IMR-90 (cell line): ENCODE measurements at regions not wholly inside any gene's neighbourhood (a gene's known extent, or its start where the extent isn't known, plus 50 kb on each side); places are given as distances from the start of the nearest gene placed in this dataset.

Experiments used
- ATAC-seq: fragments of 200-7000 bp; cut with Tn5 transposase; 2 replicates; pipeline ENCODE4 v1.9.1; 2020; ENCODE audit warnings: low read depth, mild to moderate bottlenecking, moderate library complexity
- BruUV-seq: library from RNA; stranded (reverse); fragments of 400-500 nt; replicated peaks from 2 replicates; lab custom pipeline; 2021; lab: Mats Ljungman, UMichigan
- CTCF ChIA-PET: fragments of 300-600 bp; formaldehyde crosslinking; extraction: SDS; loops from one replicate; lab custom pipeline; 2021; ENCODE audit warnings: antibody characterized with exemption; lab: Yijun Ruan, JAX
- POLR2A ChIA-PET: fragments of 300-600 bp; sonication (Branson Sonifier 250); formaldehyde crosslinking; loops from one replicate; lab custom pipeline; 2022; ENCODE audit warnings: antibody characterized with exemption; ENCODE audit not compliant: unreplicated experiment; lab: Charles Lee
- DNase-seq: peaks from one replicate; pipeline ENCODE4 v3.0.0; 2013
- H2AFZ ChIP-seq: replicated peaks from 2 replicates; pipeline ENCODE3; 2013; ENCODE audit warnings: low read length, mild to moderate bottlenecking; ENCODE audit not compliant: poor library complexity
- H2AK5ac ChIP-seq: 2 replicates; pipeline ENCODE4 v1.6.1; 2013; ENCODE audit warnings: low read depth, low read length, inconsistent platforms
- H2AK9ac ChIP-seq: replicated peaks from 2 replicates; pipeline ENCODE3; 2013; ENCODE audit warnings: mild to moderate bottlenecking, low read depth, low read length, moderate library complexity; ENCODE audit not compliant: poor library complexity
- H2BK120ac ChIP-seq: 2 replicates; pipeline ENCODE4 v1.6.1; 2013; ENCODE audit warnings: low read depth, low read length, inconsistent platforms
- H2BK15ac ChIP-seq: 3 replicates; pipeline ENCODE4 v1.6.1; 2013; ENCODE audit warnings: low read depth, low read length, inconsistent platforms
- H2BK20ac ChIP-seq: 2 replicates; pipeline ENCODE4 v1.6.1; 2013; ENCODE audit warnings: low read depth, mild to moderate bottlenecking, inconsistent platforms, low read length, moderate library complexity
- H2BK5ac ChIP-seq: 2 replicates; pipeline ENCODE4 v1.6.1; 2013; ENCODE audit warnings: mild to moderate bottlenecking, low read depth, low read length, inconsistent platforms; ENCODE audit not compliant: poor library complexity, severe bottlenecking
- H3K14ac ChIP-seq: replicated peaks from 2 replicates; pipeline ENCODE4 v1.6.1; 2013; ENCODE audit warnings: low read depth, low read length, inconsistent platforms
- H3K18ac ChIP-seq: 2 replicates; pipeline ENCODE4 v1.6.1; 2013; ENCODE audit warnings: low read depth, low read length, control low read depth
- H3K23ac ChIP-seq: 2 replicates; pipeline ENCODE4 v1.6.1; 2013; ENCODE audit warnings: low read depth, low read length, inconsistent platforms
- H3K27ac ChIP-seq: 2 replicates; pipeline ENCODE4 v1.5.1; 2013; ENCODE audit warnings: mild to moderate bottlenecking, control low read depth, low read length; ENCODE audit not compliant: insufficient read depth
- H3K27me3 ChIP-seq: 2 replicates; pipeline ENCODE4 v1.6.1; 2013; ENCODE audit warnings: low read length; ENCODE audit not compliant: control insufficient read depth, insufficient read depth
- H3K36me3 ChIP-seq: 2 replicates; pipeline ENCODE4 v1.6.1; 2013; ENCODE audit warnings: low read length, mixed read lengths; ENCODE audit not compliant: control insufficient read depth, insufficient read depth
- H3K4ac ChIP-seq: 2 replicates; pipeline ENCODE4 v1.6.1; 2013; ENCODE audit warnings: low read depth, low read length, inconsistent platforms
- H3K4me1 ChIP-seq: 2 replicates; pipeline ENCODE4 v1.6.1; 2013; ENCODE audit warnings: low read length, mixed read lengths; ENCODE audit not compliant: control insufficient read depth, insufficient read depth
- H3K4me2 ChIP-seq: 2 replicates; pipeline ENCODE4 v1.6.1; 2013; ENCODE audit warnings: low read depth, mild to moderate bottlenecking, control low read depth, low read length, moderate library complexity
- H3K4me3 ChIP-seq: 2 replicates; pipeline ENCODE4 v1.5.1; 2013; ENCODE audit warnings: low read depth, mild to moderate bottlenecking, control low read depth, low read length, moderate library complexity; ENCODE audit not compliant: insufficient read depth
- H3K56ac ChIP-seq: 2 replicates; pipeline ENCODE4 v1.6.1; 2013; ENCODE audit warnings: low read length, inconsistent platforms; ENCODE audit not compliant: insufficient read depth; ENCODE audit errors: extremely low read depth
- H3K79me1 ChIP-seq, 2 experiments: 2 replicates each; pipeline ENCODE4 v1.6.1; 2013; ENCODE audit warnings: low read length in 2 of 2, inconsistent platforms in 1 of 2, low read depth in 1 of 2
- H3K9ac ChIP-seq: 2 replicates; pipeline ENCODE4 v1.6.1; 2013; ENCODE audit warnings: low read depth, low read length, control low read depth
- H3K9me1 ChIP-seq: 2 replicates; pipeline ENCODE4 v1.6.1; 2013; ENCODE audit warnings: low read length, inconsistent platforms; ENCODE audit not compliant: insufficient read depth
- H3K9me3 ChIP-seq: 2 replicates; pipeline ENCODE4 v1.6.1; 2013; ENCODE audit warnings: low read length; ENCODE audit not compliant: control insufficient read depth, insufficient read depth
- H4K20me1 ChIP-seq: 2 replicates; pipeline ENCODE4 v1.6.1; 2013; ENCODE audit warnings: low read length, inconsistent platforms; ENCODE audit not compliant: insufficient read depth
- H4K5ac ChIP-seq: 2 replicates; pipeline ENCODE4 v1.6.1; 2013; ENCODE audit warnings: mild to moderate bottlenecking, low read depth, low read length, control low read depth
- H4K8ac ChIP-seq, 2 experiments: 2 replicates each; pipeline ENCODE4 v1.6.1; 2013; ENCODE audit warnings: low read depth in 2 of 2, low read length in 2 of 2, control low read depth in 1 of 2, inconsistent platforms in 1 of 2
- H4K91ac ChIP-seq: 2 replicates; pipeline ENCODE4 v1.6.1; 2013; ENCODE audit warnings: low read depth, low read length, inconsistent platforms; ENCODE audit not compliant: insufficient read depth
- BHLHE40 ChIP-seq: fragments of 150-350 bp; IDR thresholded peaks from 2 replicates; pipeline ENCODE4 v1.6.1; 2016; ENCODE audit warnings: mild to moderate bottlenecking, low read depth, low read length
- CEBPB ChIP-seq: IDR thresholded peaks from 2 replicates; pipeline ENCODE4 v1.6.1; 2012; ENCODE audit warnings: low read depth, low read length, improper control_type of control experiment
- CHD1 ChIP-seq: IDR thresholded peaks from 2 replicates; pipeline ENCODE4 v1.6.1; 2012; ENCODE audit warnings: low read depth, low read length, improper control_type of control experiment
- CTCF ChIP-seq: conservative IDR thresholded peaks from 2 replicates; pipeline ENCODE4 v1.5.1; 2012; ENCODE audit warnings: mild to moderate bottlenecking, low read depth, low read length, improper control_type of control experiment
- ELK1 ChIP-seq: fragments of 150-350 bp; IDR thresholded peaks from 2 replicates; pipeline ENCODE4 v1.6.1; 2016; ENCODE audit warnings: low read depth, mild to moderate bottlenecking, low read length, moderate library complexity, borderline replicate concordance
- FOS ChIP-seq: fragments of 150-350 bp; IDR thresholded peaks from 2 replicates; pipeline ENCODE4 v1.6.1; 2016; ENCODE audit warnings: low read depth, low read length
- MAFK ChIP-seq: IDR thresholded peaks from 2 replicates; pipeline ENCODE4 v1.6.1; 2012; ENCODE audit warnings: low read depth, low read length, improper control_type of control experiment
- MAZ ChIP-seq: IDR thresholded peaks from 2 replicates; pipeline ENCODE4 v1.6.1; 2012; ENCODE audit warnings: low read depth, mild to moderate bottlenecking, low read length, improper control_type of control experiment, moderate library complexity, borderline replicate concordance
- MXI1 ChIP-seq: IDR thresholded peaks from 2 replicates; pipeline ENCODE4 v1.6.1; 2012; ENCODE audit warnings: low read depth, mild to moderate bottlenecking, low read length, moderate library complexity, borderline replicate concordance
- NFE2L2 ChIP-seq: fragments of 150-350 bp; IDR thresholded peaks from 2 replicates; pipeline ENCODE4 v1.6.1; 2016; ENCODE audit warnings: low read depth, mild to moderate bottlenecking, low read length
- POLR2A ChIP-seq: IDR thresholded peaks from 2 replicates; pipeline ENCODE4 v1.6.1; 2012; ENCODE audit warnings: mild to moderate bottlenecking, low read depth, low read length
- RCOR1 ChIP-seq: IDR thresholded peaks from 2 replicates; pipeline ENCODE4 v1.6.1; 2012; ENCODE audit warnings: mild to moderate bottlenecking, low read length, improper control_type of control experiment; ENCODE audit not compliant: insufficient replicate concordance
- RFX5 ChIP-seq: IDR thresholded peaks from 2 replicates; pipeline ENCODE4 v1.8.0; 2012; ENCODE audit warnings: low read depth, mild to moderate bottlenecking, low read length, moderate library complexity
- SMC3 ChIP-seq: fragments of 150-350 bp; IDR thresholded peaks from 2 replicates; pipeline ENCODE4 v1.6.1; 2016; ENCODE audit warnings: low read depth, mild to moderate bottlenecking, antibody characterized with exemption, low read length, moderate library complexity
- USF2 ChIP-seq: fragments of 150-350 bp; IDR thresholded peaks from 2 replicates; pipeline ENCODE4 v1.6.1; 2017; ENCODE audit warnings: mild to moderate bottlenecking, antibody characterized with exemption, low read length, low read depth
- WGBS, 2 experiments: methylation state at CpG; one replicate each; pipeline versions ENCODE4 v1.1.5 to v1.1.7; 2013; ENCODE audit warnings: missing lambda C conversion rate in 2 of 2; ENCODE audit not compliant: insufficient read length in 1 of 2; ENCODE audit errors: extremely low coverage in 2 of 2; 5-methylcytosine and 5-hydroxymethylcytosine counted together
- dilution Hi-C: fragments of 300-500 bp; cut with HindIII; formaldehyde crosslinking; loops from one replicate; pipeline ENCODE4 v1.14.3; 2018; ENCODE audit warnings: low sequenced_read_pairs; ENCODE audit not compliant: unreplicated experiment
- in situ Hi-C: fragments of 300-500 bp; cut with MboI; formaldehyde crosslinking; loops from 3 replicates; pipeline ENCODE4 v1.14.3; 2019; ENCODE audit warnings: low sequenced_read_pairs, inconsistent platforms, mixed read lengths
- intact Hi-C: fragments of 100-400 bp; cut with micrococcal nuclease; formaldehyde crosslinking; loops from 2 replicates; pipeline ENCODE4 v1.10.0; 2022

- Histone ChIP-seq H4K8ac (no peak overlapping the region), H2AK5ac (no peak overlapping the region), H3K4me2 (no peak overlapping the region), H4K5ac (no peak overlapping the region), H3K4ac (no peak overlapping the region), H2AFZ (no peak overlapping the region), H2AK9ac (no peak overlapping the region), H3K9me3 (no peaks in the 10 kb centered on the region), H2BK5ac (no peak overlapping the region), H3K14ac (no peak overlapping the region), H3K56ac (no peak overlapping the region), H3K27ac (no peak overlapping the region), H3K4me3 (no peak overlapping the region), H3K9me1 (peaks cover 17% of the 10 kb centered on the region), H3K9ac (no peak overlapping the region), H4K20me1 (no peaks in the 10 kb centered on the region), H3K27me3 (no peaks in the 10 kb centered on the region), H3K36me3 (no peaks in the 10 kb centered on the region), H2BK120ac (no peak overlapping the region), H3K23ac (no peak overlapping the region), H2BK20ac (no peak overlapping the region), H4K91ac (no peak overlapping the region), H3K4me1 (peaks cover 21% of the 10 kb centered on the region), H2BK15ac (no peak overlapping the region), H3K18ac (no peak overlapping the region), H3K79me1 (0 out of 4 replicates have a peak, but pooled peaks cover 0 to 3% of the 10 kb centered on the region in 2 experiments)
- ChIA-PET CTCF (no interaction called here), POLR2A (no interaction called here)
- intact Hi-C loops (no loop called here), in situ Hi-C loops (no loop called here), dilution Hi-C loops (no loop called here)
- no TSS peak for BruUV-seq
- 100% methylated on average over 1 of the region's 4 CpGs; no CpG with 5 or more reads in 1 of the 2 experiments for WGBS, 2 experiments
- TF ChIP-seq SMC3 (no peak), MXI1 (no peak), MAZ (no peak), FOS (no peak), POLR2A (no peak), BHLHE40 (no peak), RFX5 (no peak), NFE2L2 (no peak), CTCF (no peak), CEBPB (no peak), CHD1 (no peak), RCOR1 (no peak), USF2 (no peak), MAFK (no peak), ELK1 (no peak)
- DNase-seq, result no peak
- no peak for ATAC-seq
These were observed 178.9 kb downstream of the CCDC71L start for GRCh38 chr7:106482091-106482490.
